Embryonic facial prominence (tissue), 1 donor: ENCODE measurements at regions not wholly inside any gene's neighbourhood (a gene's known extent, or its start where the extent isn't known, plus 50 kb on each side); places are given as distances from the start of the nearest gene placed in this dataset.

Experiments used
- DNase-seq: peaks from one replicate; pipeline ENCODE4 v3.0.0-alpha.2; 2016; ENCODE audit errors: extremely low spot score

DNA sequence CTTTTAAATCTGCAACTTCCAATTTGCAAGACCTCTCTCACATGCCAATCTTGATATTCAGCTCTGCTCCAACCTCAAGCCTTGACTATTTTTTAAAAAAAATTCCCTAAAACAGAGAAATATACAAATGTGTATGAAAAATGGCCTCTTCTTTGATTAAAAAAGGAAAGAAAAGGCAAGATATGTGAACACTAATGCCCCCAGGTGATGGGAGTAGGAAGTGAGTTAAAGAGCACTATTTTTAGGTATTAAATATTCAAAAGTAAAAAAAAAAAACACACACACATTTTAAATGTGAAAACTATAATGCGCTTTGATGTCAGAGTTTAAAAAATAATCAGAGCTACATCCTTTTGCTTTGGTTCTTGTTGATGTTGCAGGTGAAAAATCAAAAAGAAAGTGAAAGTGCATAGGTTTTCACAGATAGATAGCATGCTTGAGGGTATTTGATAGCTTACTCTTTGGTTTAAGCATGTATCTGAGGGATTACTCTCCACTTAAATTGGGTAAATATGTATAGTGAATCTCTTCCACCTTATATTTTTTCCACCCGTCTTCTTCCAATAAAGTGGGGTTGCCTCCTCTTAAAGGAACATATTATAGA is 406.0 kb upstream of the POU3F3 start:
- DNase-seq, result no peak

DNA sequence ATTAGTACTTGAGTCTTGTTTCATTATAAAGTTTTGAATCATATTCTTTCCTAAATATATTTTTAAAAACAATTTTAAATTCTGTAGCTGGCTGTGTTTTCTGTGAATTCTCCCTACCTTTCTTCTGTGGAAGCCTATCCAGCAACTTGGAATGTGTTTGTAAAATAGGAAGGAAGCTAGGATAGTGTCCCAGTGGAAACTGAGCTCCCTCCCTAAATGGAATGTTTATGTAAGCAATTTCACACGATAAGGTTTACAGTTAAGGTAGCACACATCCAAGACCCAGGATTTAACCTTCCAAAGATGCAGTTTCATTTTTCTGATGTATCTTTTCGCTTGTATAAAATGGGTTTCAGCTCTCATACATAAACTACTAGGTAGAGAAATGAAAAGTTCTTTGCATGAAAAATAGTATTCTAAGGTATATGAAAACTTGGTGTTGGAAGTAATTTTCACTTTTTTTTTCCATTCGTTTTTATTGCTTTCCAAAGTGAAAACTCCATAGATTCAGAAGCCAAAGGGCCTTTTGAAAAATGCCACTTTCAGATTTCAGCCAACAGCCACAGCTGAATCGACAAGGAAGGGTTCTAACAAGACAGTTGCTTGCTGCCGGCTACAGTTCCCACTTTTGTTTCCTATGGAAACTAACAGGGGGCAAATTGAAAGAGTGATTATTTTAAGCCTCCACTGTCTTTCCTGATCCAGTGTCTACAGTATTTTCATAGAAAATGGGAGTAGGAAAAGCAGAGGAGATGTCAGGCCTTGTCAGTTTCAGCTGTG is 405.1 kb upstream of the POU3F3 start:
- no peak for DNase-seq

DNA sequence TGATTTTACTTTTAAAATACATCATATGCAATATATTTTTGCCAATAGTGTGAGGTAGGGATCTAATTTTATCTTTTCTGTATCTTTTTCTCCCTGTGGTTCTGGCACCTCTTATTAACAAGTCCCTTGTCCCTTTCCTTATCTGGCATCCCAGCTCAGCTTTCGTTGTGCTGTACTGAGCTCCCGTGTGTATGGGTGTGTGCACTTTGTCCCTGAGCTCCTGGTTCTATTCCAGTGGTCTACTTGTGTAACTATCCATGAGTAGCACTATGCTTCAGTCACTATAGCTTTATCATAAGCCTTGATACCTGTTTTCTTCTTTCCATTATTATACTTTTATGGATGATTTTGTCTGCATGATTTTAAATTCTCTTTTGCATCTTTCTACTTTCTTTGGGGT is 401.4 kb upstream of the POU3F3 start:
- no peak for DNase-seq

DNA sequence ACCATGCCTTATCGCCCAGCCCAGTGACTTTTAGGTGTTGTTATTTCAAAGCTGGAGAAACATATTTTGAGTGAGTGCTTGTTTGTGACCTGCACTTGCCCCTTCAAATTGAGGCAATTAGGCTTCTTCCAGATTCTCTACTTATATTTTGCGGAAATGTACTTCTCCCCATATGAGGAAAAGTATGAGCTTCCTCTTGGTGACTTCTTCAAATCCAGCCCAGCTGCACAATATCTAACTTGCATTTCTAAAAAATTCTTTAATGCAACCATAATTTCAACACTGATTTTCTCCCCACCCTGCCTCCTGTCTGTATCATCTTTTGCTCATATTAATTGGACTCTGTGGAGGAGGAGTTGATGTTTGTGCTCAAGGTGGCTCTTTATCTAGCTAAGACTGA is 391.2 kb upstream of the POU3F3 start:
- DNase-seq, result no peak

DNA sequence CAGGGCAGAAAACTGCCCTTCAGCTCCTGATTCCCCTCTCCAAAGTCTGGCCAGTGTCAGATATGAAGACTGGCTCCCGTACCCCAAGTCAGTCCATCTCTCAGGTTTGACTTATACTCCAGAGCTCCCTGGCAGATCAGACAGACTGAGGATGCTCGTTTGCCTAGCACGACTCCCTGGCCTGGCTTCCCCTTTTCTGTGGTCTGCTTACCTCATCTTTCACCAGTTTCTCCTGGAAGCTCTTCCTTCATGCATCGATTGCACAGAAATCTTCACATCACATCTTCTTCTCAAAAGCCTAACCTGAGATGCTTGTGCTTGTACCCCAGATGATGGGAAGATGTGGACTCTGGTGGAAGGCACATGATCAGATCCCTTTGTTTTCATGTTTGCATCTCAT is 387.9 kb upstream of the POU3F3 start:
- DNase-seq, result no peak

DNA sequence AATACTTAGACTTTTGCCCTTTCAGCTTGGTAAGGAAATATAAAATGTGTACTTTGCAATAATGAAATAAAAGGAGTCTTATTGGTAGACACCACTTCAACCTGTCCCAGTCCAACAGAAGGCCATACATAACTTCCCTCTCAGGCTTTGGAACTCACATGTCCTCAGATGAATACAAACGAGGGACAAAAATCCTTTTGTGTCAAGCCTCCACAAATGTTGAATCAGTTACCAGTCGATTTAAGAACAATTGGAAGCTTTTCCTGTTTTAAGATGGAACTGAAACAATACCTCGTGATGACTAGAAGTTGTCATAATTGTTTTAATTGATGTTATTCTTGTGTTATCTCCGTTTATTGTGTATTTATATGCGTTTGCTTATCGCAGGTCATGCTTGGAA is 385.1 kb upstream of the POU3F3 start:
- no peak for DNase-seq

DNA sequence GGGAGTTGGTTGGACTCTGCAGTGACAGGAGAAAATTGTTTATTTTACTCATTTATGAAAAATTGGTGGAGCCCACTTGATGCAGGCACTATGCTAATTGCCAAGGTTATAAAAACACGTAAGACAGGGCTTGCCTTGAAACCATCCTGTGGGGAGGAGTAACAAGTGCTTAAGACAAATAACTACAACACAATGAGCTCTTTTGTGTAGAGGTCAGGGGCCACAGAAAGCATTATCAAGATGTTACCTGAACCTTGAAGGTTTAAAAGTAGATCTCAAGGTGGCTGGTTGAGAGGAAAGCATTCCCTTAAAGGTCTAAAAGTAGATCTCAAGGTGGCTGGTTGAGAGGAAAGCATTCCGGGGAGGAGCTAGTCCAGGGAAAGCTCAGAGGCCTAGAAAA is 381.8 kb upstream of the POU3F3 start:
- no peak for DNase-seq

DNA sequence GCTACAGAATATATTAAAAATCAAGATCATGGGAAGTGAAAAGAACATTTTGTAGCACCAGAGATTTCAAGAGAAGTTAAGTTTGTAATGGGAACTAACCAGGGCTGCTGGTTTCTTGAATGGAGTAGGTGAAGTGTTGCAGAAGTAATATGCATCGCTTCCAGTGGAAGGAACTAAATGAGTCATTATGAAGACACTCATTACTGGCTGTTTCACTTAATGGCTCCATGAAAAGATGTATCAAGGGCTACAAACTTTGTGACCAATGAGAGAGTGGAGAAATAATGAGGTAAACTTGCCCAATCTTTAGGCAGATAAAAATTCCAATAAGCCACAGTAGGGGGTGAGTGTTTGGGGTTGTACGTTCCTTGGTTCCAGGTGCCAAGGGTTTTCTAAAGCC is 380.4 kb upstream of the POU3F3 start:
- DNase-seq, result no peak

DNA sequence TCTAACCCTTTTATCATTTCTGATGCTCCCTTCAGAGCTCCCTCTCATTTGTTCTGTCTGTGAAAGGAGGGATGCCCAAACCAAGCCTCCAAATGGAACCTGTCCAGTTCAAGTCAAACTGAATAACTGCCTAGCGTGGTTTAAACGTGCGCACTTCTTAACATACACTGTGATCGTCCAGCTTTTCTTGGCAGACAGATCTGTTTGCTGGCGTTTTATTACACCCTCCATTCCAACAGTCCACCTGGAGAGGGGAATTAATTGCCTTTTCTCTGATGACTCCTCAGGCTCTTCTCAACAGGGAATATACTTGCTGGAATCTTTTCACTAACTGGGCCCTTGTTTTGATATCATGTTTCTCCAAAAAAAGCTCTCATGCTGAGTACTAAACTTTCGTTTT is 379.2 kb upstream of the POU3F3 start:
- DNase-seq, result no peak

DNA sequence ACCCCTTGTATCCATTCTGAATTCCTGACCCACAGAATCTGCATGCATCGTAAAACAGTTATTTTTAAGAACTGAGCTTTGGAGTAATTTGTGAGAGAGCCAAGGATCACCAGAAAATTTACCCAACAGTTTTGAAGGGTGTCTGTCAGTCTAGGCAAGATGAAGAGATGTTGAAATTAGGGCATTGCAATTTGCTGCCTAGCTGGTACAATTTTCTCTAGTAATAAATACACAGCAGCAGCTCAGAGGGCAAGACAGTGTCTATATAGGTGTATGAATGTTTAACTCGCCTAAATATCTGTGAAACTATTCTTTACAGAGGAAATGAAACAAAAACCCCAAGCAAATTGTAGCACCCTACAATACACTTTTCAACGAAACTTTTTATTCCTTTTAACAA is 377.8 kb upstream of the POU3F3 start:
- no peak for DNase-seq

DNA sequence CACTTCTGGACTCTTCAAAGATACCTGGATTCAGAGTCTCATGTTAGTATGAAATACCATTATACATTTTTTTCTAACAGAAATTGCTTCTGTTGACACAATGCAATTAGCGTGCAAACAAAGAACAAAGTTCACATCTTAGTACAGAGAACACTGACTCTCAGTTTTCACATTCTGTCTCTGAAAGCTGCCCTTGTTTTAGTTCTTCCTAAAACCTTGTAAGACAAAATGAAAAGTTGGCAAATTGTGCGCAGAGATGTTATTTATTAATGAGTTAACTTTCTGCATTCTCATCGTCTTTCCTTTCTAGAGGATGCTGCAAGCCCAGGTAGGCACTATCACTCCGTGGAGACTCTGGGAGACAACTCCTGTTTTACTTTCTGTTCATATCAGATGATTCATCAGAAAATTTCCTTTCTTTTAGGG is 377.3 kb upstream of the POU3F3 start:
- no peak for DNase-seq

DNA sequence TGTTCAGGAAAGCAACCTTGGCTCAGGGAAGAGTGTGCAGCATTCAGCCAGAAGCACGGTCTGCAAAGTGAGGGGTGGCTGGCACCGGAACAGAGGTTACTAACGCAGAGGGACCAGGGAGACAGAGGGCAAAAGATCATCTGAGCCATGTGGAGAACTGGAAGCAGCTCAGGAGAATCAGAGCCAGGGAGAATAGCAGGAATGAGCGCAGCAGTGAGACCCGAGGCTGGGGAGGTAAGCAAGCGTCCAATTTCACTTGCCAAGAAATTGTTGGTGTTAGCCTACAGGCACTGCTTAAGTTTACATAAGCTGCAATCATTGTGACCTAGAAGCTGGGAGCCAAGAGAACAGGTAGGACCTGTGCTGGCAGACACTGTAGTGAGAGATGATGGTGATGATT is 372.6 kb upstream of the POU3F3 start:
- no peak for DNase-seq

DNA sequence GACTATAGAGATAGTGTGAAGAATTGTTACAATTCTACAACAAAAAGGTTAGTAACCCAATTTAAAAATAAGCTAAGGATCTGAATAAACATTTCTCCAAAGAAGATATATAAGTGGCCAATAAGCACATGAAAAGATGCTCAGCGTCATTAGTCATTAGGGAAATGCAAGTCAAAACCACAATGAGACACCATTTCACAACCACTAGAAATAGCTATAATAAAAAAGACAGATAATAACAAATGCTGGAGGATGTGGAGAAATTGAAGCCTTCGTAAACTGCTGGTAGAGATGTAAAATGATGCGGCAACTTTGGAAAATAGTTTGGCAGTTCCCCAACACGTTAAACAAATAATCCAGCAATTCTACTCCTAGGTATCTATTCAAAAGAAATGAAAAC is 366.5 kb upstream of the POU3F3 start:
- no peak for DNase-seq

DNA sequence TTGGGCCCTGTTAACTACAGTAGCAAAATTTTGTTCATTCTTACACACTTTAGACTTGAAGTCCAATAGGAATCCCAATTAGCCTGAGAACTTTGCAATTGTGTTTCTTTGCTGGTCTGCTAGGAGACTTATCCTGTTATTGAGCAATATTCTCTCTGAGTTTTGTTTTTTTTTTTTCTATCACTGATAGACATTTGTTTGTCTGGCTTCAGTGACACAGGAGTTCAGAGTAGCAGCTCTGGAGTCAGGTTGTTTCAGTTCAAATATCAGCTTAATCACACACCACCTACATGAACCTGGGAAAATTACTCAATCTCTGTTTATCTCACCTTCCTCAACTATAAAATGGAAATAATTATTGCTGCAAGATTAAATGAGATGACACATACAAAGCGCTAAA is 360.2 kb upstream of the POU3F3 start:
- DNase-seq, result no peak

DNA sequence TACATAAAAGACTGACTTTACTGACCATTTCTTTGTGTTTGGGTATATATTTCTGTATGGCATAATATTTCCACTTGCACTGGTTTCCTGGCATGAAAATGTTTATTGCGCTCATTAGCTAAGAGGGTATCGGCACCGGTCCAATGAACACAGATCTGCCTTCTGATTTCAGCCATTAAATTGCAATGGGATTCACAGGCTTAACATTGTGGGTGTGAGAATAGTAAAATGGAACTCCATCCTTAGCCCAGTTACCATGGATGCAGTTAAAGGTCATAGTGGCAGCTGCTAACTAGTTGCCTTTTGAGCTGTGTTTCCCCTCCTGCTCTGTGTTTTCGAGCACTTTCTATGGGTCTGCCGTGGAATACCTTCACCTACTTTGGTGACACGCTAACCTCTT is 352.6 kb upstream of the POU3F3 start:
- no peak for DNase-seq

DNA sequence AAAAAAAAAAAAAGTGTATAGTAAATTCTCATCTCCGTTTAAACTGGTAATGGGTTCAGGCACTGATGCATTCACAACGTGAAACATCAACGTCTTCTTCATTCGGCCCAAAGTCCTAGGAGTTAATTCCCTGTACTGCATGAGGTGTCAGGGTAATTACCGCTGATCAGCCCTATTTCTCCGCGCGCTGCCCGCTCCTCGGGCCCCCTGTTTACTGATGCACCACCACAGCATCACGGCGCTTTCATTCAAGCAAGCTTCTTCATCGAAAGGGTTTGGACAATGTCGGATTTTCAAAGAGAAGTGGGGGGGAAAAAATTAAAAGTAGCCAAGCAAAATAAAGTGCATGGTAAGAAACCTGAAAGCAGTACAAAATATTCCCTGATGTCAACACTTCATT is 352.0 kb upstream of the POU3F3 start:
- DNase-seq, result no peak

DNA sequence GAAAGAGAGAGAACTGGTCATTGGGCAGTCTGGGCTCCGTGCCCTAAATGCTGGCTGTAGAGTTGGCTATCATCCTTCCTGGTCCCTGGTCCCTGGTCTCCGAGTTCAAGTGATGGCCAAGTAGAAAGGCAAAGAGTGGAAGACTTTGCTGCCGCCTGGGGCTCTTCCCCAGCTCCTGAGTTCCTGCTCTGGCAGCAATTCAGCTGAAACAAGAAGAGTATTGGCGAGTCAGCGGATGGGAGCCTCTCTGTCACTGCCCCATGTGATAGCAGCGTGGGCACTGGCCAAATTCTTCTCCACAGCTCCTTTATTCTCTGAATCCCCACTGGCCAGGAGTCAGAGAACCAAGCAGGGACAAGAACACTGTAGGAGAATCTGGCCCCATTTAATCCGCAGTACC is 351.0 kb upstream of the POU3F3 start:
- DNase-seq, result no peak

DNA sequence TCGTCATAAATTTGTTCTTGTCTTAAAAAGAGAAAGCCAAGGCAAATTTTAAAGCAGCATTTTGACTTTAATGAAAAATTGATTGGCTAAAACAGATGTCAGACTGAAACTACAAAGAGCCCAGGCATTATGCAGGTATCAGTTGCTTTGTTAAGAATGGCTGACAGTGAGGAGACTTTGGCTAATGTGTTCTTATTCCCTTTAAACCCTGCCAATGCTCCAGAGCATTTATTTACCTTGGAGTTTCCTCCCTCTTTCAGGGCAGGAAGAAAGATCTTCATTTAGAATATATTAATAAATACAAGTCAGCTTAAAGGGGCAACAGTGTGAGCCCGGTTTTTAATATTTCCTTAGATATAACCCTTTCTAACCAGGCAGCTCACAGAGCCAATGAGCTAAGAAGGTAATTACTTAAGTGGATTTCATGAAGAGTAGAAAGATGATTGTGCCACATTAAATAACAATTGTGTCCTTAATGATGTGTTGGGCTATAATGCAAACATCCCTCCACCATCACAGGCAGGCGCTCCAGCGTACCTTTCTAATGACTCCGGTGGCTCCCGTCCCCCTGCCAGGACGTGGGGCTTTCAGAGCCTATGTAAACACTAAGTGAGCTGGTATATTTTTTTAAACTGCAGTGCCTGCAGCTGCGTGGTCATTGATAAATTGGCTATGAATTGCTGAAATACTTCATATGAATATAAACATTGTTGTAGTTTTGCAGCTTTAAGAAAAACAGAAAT is 349.4 kb upstream of the POU3F3 start:
- DNase-seq, result no peak

DNA sequence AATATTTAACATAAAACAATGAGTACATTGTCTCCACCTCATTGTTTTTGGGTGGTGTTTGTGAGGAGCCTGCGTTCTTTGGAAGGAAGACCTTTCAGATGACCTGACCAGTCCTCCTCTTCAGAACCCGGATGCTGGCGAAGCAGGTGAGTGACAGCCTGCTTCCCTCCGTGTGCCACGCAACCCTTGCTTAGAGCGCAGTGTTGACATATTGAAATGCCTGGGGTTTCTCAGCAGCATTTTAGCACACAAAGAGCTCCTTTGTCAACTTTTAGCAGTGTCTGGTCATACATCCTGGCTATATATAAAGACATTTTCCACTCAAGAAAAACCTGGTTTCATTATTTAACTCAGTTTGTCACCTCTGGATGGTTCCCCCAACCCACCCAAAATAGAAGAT is 335.7 kb upstream of the POU3F3 start:
- no peak for DNase-seq

DNA sequence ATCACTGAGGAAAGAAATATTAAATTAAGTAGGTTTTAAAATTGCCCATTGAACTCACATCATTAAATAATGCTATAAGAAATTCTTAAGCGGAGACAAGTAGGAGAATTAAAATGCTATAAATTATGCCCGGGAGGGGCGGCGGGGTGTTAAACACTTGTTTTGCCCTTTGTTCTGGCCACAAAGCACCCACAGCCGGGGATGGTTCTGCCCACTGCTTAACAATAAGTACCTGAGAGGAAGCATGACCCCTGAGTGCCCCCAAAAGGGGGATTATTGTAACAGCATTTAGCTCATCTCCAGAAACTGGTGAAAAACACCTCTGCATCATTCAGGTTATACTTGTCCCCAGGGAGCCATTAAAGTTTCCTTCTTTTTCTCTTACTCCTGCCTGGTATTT is 332.7 kb upstream of the POU3F3 start:
- DNase-seq, result no peak

DNA sequence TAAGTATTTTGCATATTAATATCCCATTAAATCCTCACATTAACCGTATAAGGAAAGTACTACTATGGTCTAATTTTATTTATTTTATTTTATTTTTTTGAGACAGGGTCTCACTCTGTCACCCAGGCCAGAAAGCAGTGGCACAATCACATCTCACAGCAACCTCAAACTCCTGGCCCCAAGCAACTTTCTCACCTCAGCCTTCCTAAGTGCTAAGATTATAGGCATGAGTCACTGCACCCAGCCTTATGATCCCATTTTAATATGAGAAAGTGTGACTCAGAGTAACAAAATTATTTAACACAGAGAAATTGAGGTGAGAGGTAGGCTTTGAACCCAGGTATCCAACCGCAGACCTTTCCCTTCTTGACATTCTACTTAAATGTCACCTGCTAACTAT is 330.0 kb upstream of the POU3F3 start:
- no peak for DNase-seq

DNA sequence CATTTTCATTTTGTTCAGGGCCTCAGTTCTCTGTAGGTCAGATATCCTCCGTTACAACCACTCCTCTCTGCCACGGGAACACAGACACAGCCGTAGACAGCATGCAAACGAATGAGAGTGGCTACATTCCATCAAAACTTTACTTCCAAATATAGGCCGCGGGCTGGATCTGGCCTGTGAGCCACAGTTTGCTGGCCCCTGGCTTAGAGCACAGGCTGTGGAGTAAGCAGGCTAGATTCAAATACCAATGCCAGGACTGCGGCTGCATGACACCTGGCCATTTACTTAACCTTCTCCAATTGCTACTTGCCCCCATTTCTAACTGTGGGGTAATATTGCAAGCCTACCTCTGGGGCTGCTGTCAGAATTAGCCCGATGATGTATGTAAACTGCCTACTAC is 325.8 kb upstream of the POU3F3 start:
- DNase-seq, result no peak

DNA sequence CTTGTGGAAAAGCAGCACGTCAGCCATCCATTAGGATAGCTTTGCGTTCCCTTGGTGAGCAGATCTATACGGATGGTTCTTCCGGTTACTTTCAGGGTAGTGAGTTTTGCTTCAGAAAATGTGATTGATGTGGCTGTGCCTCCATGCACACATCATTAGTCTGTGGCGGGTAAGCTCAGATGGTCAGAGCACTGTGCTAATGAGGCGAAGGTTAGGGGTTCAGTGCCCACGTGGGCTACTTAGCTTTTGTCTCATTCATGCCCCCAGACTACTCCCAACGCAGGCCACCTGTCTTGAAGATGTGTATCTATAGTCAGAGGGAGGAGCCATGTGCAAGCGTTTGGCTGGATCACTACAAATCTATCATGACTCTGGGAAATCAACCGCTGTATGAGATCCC is 322.8 kb upstream of the POU3F3 start:
- no peak for DNase-seq
